ENCODE measurements at regions not wholly inside any gene's neighbourhood (a gene's known extent, or its start where the extent isn't known, plus 50 kb on each side); places are given as distances from the start of the nearest gene placed in this dataset.

GRCh38 chr12:127820846-127821245 lies 446.1 kb upstream of the TMEM132C start:
- H3K4me1 ChIP-seq (replicated peaks in 1 of 4; ENCODE audit: control insufficient read depth in 3 of 4, insufficient read depth in 4 of 4, low read length in 3 of 4), result peaks cover 0 to 5% (median 1%) of the 10 kb centered on the region in 4 experiments; a peak in 4 of 7 replicates
- no peak overlapping the region for H3K56ac ChIP-seq (replicated peaks; ENCODE audit: insufficient read length, low read depth, low read length)
- no peaks in the 10 kb centered on the region for H3K79me1 ChIP-seq (ENCODE audit: low read depth, low read length)
- ChIA-PET POLR2A (ENCODE audit: partially characterized antibody) (interaction anchor here (0.6 kb wide), 1 partner anchor 440 kb away, joined by 3 read pairs; no protein-coding TSS in a partner anchor), CTCF (ENCODE audit: partially characterized antibody) (interaction anchor here (0.5 to 1.2 kb wide), 3 partner anchors 9 to 109 kb away, joined by 3 read pairs; no protein-coding TSS in a partner anchor)
- H4K20me1 ChIP-seq (replicated peaks in 1 of 2; ENCODE audit: control insufficient read depth in 1 of 2, insufficient read depth in 2 of 2, low read length in 2 of 2), result no peaks in the 10 kb centered on the region
- no peak overlapping the region for H3K9ac ChIP-seq (replicated peaks in 1 of 4; ENCODE audit: extremely low read depth in 1 of 4, low read depth in 3 of 4, low read length in 3 of 4)
- H2BK20ac ChIP-seq (ENCODE audit: low read length), result no peak overlapping the region
- H2BK12ac ChIP-seq (ENCODE audit: low read depth, low read length), result no peak overlapping the region
- H3K9me3 ChIP-seq (ENCODE audit: insufficient read depth in 2 of 2, low read depth in 1 of 2, low read length in 1 of 2), result no peaks in the 10 kb centered on the region
- no peak overlapping the region for H2BK15ac ChIP-seq (ENCODE audit: low read length)
- H3K14ac ChIP-seq (ENCODE audit: insufficient read length), result no peak overlapping the region
- no peak overlapping the region for H3K4me2 ChIP-seq (ENCODE audit: insufficient read depth in 1 of 2, low read depth in 2 of 2, low read length in 2 of 2)
- no peak for FAIRE-seq
- H4K8ac ChIP-seq (ENCODE audit: extremely low read depth, insufficient read depth, low read length), result no peak overlapping the region
- DNase-seq (ENCODE audit: low read depth in 1 of 2, low spot score in 2 of 2), result no peak
- no peaks in the 10 kb centered on the region for H3K36me3 ChIP-seq (ENCODE audit: control insufficient read depth in 2 of 4, insufficient read depth in 4 of 4, low read length in 3 of 4)
- no peak overlapping the region for H3K4ac ChIP-seq (replicated peaks; ENCODE audit: insufficient read length, low read depth, low read length)
- H2BK5ac ChIP-seq (ENCODE audit: low read depth, low read length), result no peak overlapping the region
- H3K4me3 ChIP-seq (ENCODE audit: extremely low read depth in 1 of 4, insufficient read depth in 2 of 4, low read depth in 3 of 4, low read length in 4 of 4), result no peak overlapping the region
- no peak overlapping the region for H4K91ac ChIP-seq (replicated peaks; ENCODE audit: insufficient read length, low read length)
- H2AK5ac ChIP-seq (ENCODE audit: low read depth, low read length), result no peak overlapping the region
- no peak overlapping the region for H4K5ac ChIP-seq (ENCODE audit: insufficient read length, low read depth, low read length)
- H2AFZ ChIP-seq (ENCODE audit: low read length), result no peak overlapping the region
- H3K27me3 ChIP-seq (replicated peaks in 1 of 4; ENCODE audit: control insufficient read depth in 3 of 4, extremely low read depth in 1 of 4, insufficient read depth in 3 of 4, low read length in 3 of 4), result no peaks in the 10 kb centered on the region
- no peaks in the 10 kb centered on the region for H3K79me2 ChIP-seq (ENCODE audit: control insufficient read depth in 1 of 2, insufficient read depth in 2 of 2, low read length in 2 of 2)
- no peak overlapping the region for H3K18ac ChIP-seq (ENCODE audit: extremely low read depth, low read length)
- H3K27ac ChIP-seq (ENCODE audit: low read depth, low read length), result no peak overlapping the region
- no peak overlapping the region for H3K23ac ChIP-seq (ENCODE audit: insufficient read length)
- no peaks in the 10 kb centered on the region for H3K23me2 ChIP-seq (ENCODE audit: low read depth, low read length)
- H2BK120ac ChIP-seq (replicated peaks; ENCODE audit: low read depth, low read length), result no peak overlapping the region
- WGBS, 2 experiments (ENCODE audit: extremely low coverage in 1 of 2, insufficient coverage in 1 of 2, insufficient read length in 1 of 2, insufficient replicate concordance in 2 of 2, low coverage in 1 of 2, low lambda C conversion rate in 2 of 2, missing lambda C conversion rate in 1 of 2), result 92% methylated on average over 7 of the region's 7 CpGs; no CpG with 5 or more reads in 1 of the 2 experiments
- TF ChIP-seq SIX5 (IDR thresholded peaks at IDR 0.05; ENCODE audit: low read depth, low read length) (no peak), SP4 (IDR thresholded peaks at IDR 0.05; ENCODE audit: low read length) (no peak), TBP (IDR thresholded peaks at IDR 0.05; ENCODE audit: low read depth, low read length) (no peak), HDAC6 (IDR thresholded peaks at IDR 0.05; ENCODE audit: low read depth, low read length) (no peak), ATF3 (IDR thresholded peaks at IDR 0.05; ENCODE audit: insufficient read depth, low read depth, low read length) (no peak), USF2 (IDR thresholded peaks at IDR 0.05; ENCODE audit: low read length) (no peak), FOSL1 (IDR thresholded peaks at IDR 0.05; ENCODE audit: insufficient read depth, low read depth, low read length) (no peak), SP1 (IDR thresholded peaks at IDR 0.05; ENCODE audit: low read depth, low read length) (no peak), ATF2 (IDR thresholded peaks at IDR 0.05; ENCODE audit: low read length) (no peak)
